Loucy (cell line): ENCODE measurements at regions not wholly inside any gene's neighbourhood (a gene's known extent, or its start where the extent isn't known, plus 50 kb on each side); places are given as distances from the start of the nearest gene placed in this dataset.

Source experiments
- CTCF ChIP-seq: fragments of 200-600 bp; sonication (generic); conservative IDR thresholded peaks from 2 replicates; pipeline ENCODE4 v1.5.1; 2014; ENCODE audit warnings: mild to moderate bottlenecking, antibody characterized with exemption, low read length
- EZH2phosphoT487 ChIP-seq: fragments of 200-600 bp; IDR thresholded peaks from 2 replicates; pipeline ENCODE4 v1.6.1; 2018; ENCODE audit warnings: antibody characterized with exemption, mild to moderate bottlenecking, moderate library complexity, borderline replicate concordance

GRCh38 chr20:23232679-23233308 is 117.8 kb upstream of the NXT1 start:
- TF ChIP-seq CTCF (no peak), EZH2phosphoT487 (no peak)
